T-helper 1 cell (primary cell): ENCODE measurements at regions not wholly inside any gene's neighbourhood (a gene's known extent, or its start where the extent isn't known, plus 50 kb on each side); places are given as distances from the start of the nearest gene placed in this dataset.

Experiments used
- DNase-seq, 5 donors: peaks; one replicate each; pipeline ENCODE4 v3.0.0-alpha.2; 2012 to 2020

GRCh38 chr19:28876609-28877123 lies 336.3 kb downstream of the UQCRFS1 start:
- no peak for DNase-seq

GRCh38 chr19:28874742-28875141 lies 338.2 kb downstream of the UQCRFS1 start:
- no peak for DNase-seq

GRCh38 chr19:28873301-28873700 lies 339.6 kb downstream of the UQCRFS1 start:
- no peak for DNase-seq

GRCh38 chr19:28871099-28871725 lies 341.7 kb downstream of the UQCRFS1 start:
- no peak for DNase-seq

GRCh38 chr19:28869459-28869858 lies 343.5 kb downstream of the UQCRFS1 start:
- no peak for DNase-seq

- DNase-seq: no peak
Measured at GRCh38 chr19:28868836-28869235, 344.1 kb downstream of the UQCRFS1 start.

- DNase-seq: no peak
Measured at GRCh38 chr19:28867978-28868377, 345.0 kb downstream of the UQCRFS1 start.

GRCh38 chr19:28864577-28865042 lies 348.3 kb downstream of the UQCRFS1 start:
- DNase-seq: no peak

GRCh38 chr19:28864024-28864503 lies 348.9 kb downstream of the UQCRFS1 start:
- DNase-seq: no peak

GRCh38 chr19:28862238-28862637 lies 350.7 kb downstream of the UQCRFS1 start:
- DNase-seq: no peak

GRCh38 chr19:28859811-28860210 lies 353.1 kb downstream of the UQCRFS1 start:
- no peak for DNase-seq

GRCh38 chr19:28858933-28859332 lies 354.0 kb downstream of the UQCRFS1 start:
- DNase-seq: no peak

GRCh38 chr19:28857967-28858366 lies 355.0 kb downstream of the UQCRFS1 start:
- no peak for DNase-seq

- DNase-seq: no peak
Measured at GRCh38 chr19:28855216-28855615, 357.7 kb downstream of the UQCRFS1 start.

- DNase-seq: no peak
Measured at GRCh38 chr19:28847468-28847867, 365.5 kb downstream of the UQCRFS1 start.

- DNase-seq: no peak
Measured at GRCh38 chr19:28846094-28846812, 366.7 kb downstream of the UQCRFS1 start.

GRCh38 chr19:28843761-28844492 lies 369.0 kb downstream of the UQCRFS1 start:
- no peak for DNase-seq

- no peak for DNase-seq
Measured at GRCh38 chr19:28841531-28841930, 371.4 kb downstream of the UQCRFS1 start.

GRCh38 chr19:28840891-28841290 lies 372.1 kb downstream of the UQCRFS1 start:
- DNase-seq: no peak

GRCh38 chr19:28839455-28839854 lies 373.5 kb downstream of the UQCRFS1 start:
- DNase-seq: no peak

- DNase-seq: no peak
Measured at GRCh38 chr19:28838909-28839308, 374.0 kb downstream of the UQCRFS1 start.

GRCh38 chr19:28836421-28836820 lies 376.5 kb downstream of the UQCRFS1 start:
- no peak for DNase-seq

GRCh38 chr19:28834996-28835395 lies 378.0 kb downstream of the UQCRFS1 start:
- DNase-seq: no peak
